Vagina (tissue), 2 donors: ENCODE measurements at regions not wholly inside any gene's neighbourhood (a gene's known extent, or its start where the extent isn't known, plus 50 kb on each side); places are given as distances from the start of the nearest gene placed in this dataset.

Experiments used
- POLR2A ChIP-seq, 2 donors: fragments of 450-650 bp; IDR thresholded peaks; one replicate each; pipeline ENCODE4 v1.6.1; 2017; ENCODE audit warnings: antibody characterized with exemption in 2 of 2, mild to moderate bottlenecking in 2 of 2, moderate library complexity in 2 of 2
- POLR2AphosphoS5 ChIP-seq, 2 donors: sonication (generic); formaldehyde crosslinking; IDR thresholded peaks; one replicate each; pipeline ENCODE4 v1.9.0; 2017; ENCODE audit warnings: antibody characterized with exemption in 2 of 2, mild to moderate bottlenecking in 2 of 2, low read depth in 1 of 2; ENCODE audit not compliant: insufficient read depth in 1 of 2
- TF ChIP-seq, protein P1 (sequence below), 3 experiments: fragments of 450-650 bp in 2 of 3; fragments of 200-600 bp in 1 of 3; sonication (generic) in 1 of 3; IDR thresholded peaks; one replicate each; pipeline ENCODE4 v1.5.1; 2017 to 2019; ENCODE audit warnings: antibody characterized with exemption in 3 of 3, mild to moderate bottlenecking in 2 of 3, moderate library complexity in 2 of 3

DNA sequence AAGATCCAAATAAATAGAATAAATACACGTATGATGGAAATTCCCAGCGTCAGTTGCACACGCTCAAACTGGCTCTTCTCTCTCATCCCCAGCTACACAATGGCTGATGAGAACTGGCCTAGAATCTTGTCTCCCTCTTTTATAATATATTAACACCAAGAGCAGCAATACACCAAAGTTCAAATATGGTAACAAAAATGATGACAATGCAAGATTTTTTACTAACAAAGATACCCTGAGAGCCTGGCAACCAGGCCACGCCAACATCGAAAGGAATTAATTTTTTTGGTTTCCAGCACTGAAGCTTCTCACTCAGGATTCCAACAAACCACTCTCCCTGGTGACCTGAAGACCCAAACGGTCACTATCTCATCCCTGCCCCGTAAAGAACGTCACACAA lies 302.7 kb upstream of the ID2 start:
- TF ChIP-seq POLR2A (IDR thresholded peaks at IDR 0.05) (no peak), POLR2AphosphoS5 (IDR thresholded peaks at IDR 0.05; ENCODE audit: insufficient read depth in 1 of 2, low read depth in 1 of 2) (no peak)
- TF ChIP-seq, protein P1, sequence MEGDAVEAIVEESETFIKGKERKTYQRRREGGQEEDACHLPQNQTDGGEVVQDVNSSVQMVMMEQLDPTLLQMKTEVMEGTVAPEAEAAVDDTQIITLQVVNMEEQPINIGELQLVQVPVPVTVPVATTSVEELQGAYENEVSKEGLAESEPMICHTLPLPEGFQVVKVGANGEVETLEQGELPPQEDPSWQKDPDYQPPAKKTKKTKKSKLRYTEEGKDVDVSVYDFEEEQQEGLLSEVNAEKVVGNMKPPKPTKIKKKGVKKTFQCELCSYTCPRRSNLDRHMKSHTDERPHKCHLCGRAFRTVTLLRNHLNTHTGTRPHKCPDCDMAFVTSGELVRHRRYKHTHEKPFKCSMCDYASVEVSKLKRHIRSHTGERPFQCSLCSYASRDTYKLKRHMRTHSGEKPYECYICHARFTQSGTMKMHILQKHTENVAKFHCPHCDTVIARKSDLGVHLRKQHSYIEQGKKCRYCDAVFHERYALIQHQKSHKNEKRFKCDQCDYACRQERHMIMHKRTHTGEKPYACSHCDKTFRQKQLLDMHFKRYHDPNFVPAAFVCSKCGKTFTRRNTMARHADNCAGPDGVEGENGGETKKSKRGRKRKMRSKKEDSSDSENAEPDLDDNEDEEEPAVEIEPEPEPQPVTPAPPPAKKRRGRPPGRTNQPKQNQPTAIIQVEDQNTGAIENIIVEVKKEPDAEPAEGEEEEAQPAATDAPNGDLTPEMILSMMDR (IDR thresholded peaks at IDR 0.05): no peak
